ENCODE measurements at regions not wholly inside any gene's neighbourhood (a gene's known extent, or its start where the extent isn't known, plus 50 kb on each side); places are given as distances from the start of the nearest gene placed in this dataset.

DNA sequence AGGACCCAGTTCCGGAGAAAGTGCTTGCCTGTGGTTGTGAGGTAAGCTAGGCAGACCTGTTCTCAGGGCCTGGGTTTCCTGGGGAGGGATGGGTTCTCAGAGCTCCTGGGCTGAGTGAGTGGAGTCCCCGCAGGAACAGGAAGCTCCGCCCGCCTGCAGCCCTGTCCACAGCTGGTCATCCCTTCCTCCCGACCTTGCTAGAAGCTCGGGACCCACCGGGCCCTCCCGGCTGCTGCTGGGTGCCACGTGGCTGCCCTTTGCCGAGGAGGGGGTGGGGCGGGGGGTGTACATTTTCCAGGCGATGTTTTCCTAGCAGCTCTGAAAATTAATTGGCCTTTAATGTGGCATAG, 198.1 kb downstream of the C9orf50 start:
- no peak overlapping the region for H3K4ac ChIP-seq (replicated peaks; ENCODE audit: insufficient read length, low read depth, low read length)
- ChIA-PET POLR2A (ENCODE audit: partially characterized antibody) (no interaction called here), CTCF (ENCODE audit: partially characterized antibody) (interaction anchor here (1.1 kb wide), 1 partner anchor 13 kb away, joined by 3 read pairs; no protein-coding TSS in a partner anchor)
- H2AFZ ChIP-seq (ENCODE audit: low read length) = no peak overlapping the region
- H3K27me3 ChIP-seq (replicated peaks in 1 of 4; ENCODE audit: control insufficient read depth in 3 of 4, extremely low read depth in 1 of 4, insufficient read depth in 3 of 4, low read length in 3 of 4) = peaks cover 0 to 2% (median 0%) of the 10 kb centered on the region in 4 experiments; a peak in 3 of 7 replicates
- H3K27ac ChIP-seq (ENCODE audit: low read depth, low read length) = no peak overlapping the region
- 81% methylated on average over 3 of the region's 12 CpGs; no CpG with 5 or more reads in 1 of the 2 experiments for WGBS, 2 experiments (ENCODE audit: extremely low coverage in 1 of 2, insufficient coverage in 1 of 2, insufficient read length in 1 of 2, insufficient replicate concordance in 2 of 2, low coverage in 1 of 2, low lambda C conversion rate in 2 of 2, missing lambda C conversion rate in 1 of 2)
- peaks cover 0 to 2% (median 0%) of the 10 kb centered on the region in 4 experiments; a peak in 2 of 7 replicates for H3K4me1 ChIP-seq (replicated peaks in 1 of 4; ENCODE audit: control insufficient read depth in 3 of 4, insufficient read depth in 4 of 4, low read length in 3 of 4)
- no peak overlapping the region for H4K5ac ChIP-seq (ENCODE audit: insufficient read length, low read depth, low read length)
- H3K14ac ChIP-seq (ENCODE audit: insufficient read length) = no peak overlapping the region
- no peaks in the 10 kb centered on the region for H4K20me1 ChIP-seq (replicated peaks in 1 of 2; ENCODE audit: control insufficient read depth in 1 of 2, insufficient read depth in 2 of 2, low read length in 2 of 2)
- H4K91ac ChIP-seq (replicated peaks; ENCODE audit: insufficient read length, low read length) = no peak overlapping the region
- H3K18ac ChIP-seq (ENCODE audit: extremely low read depth, low read length) = peak overlapping the region; percentile 48; the same call in 1 of the 2 replicates
- no peak overlapping the region for H2BK12ac ChIP-seq (ENCODE audit: low read depth, low read length)
- no peaks in the 10 kb centered on the region for H3K79me1 ChIP-seq (ENCODE audit: low read depth, low read length)
- no peaks in the 10 kb centered on the region for H3K79me2 ChIP-seq (ENCODE audit: control insufficient read depth in 1 of 2, insufficient read depth in 2 of 2, low read length in 2 of 2)
- no peak overlapping the region for H4K8ac ChIP-seq (ENCODE audit: extremely low read depth, insufficient read depth, low read length)
- no peak overlapping the region for H3K23ac ChIP-seq (ENCODE audit: insufficient read length)
- H3K23me2 ChIP-seq (ENCODE audit: low read depth, low read length) = no peaks in the 10 kb centered on the region
- FAIRE-seq (no peak), DNase-seq (ENCODE audit: low read depth in 1 of 2, low spot score in 2 of 2) (no peak)
- no peak overlapping the region for H3K56ac ChIP-seq (replicated peaks; ENCODE audit: insufficient read length, low read depth, low read length)
- peak overlapping the region; percentile 5; the same call in 1 of the 2 replicates for H2BK15ac ChIP-seq (ENCODE audit: low read length)
- no peak overlapping the region for H3K9ac ChIP-seq (replicated peaks in 1 of 4; ENCODE audit: extremely low read depth in 1 of 4, low read depth in 3 of 4, low read length in 3 of 4)
- no peak overlapping the region for H2BK120ac ChIP-seq (replicated peaks; ENCODE audit: low read depth, low read length)
- no peak overlapping the region for H3K4me3 ChIP-seq (ENCODE audit: extremely low read depth in 1 of 4, insufficient read depth in 2 of 4, low read depth in 3 of 4, low read length in 4 of 4)
- no peaks in the 10 kb centered on the region for H3K9me3 ChIP-seq (ENCODE audit: insufficient read depth in 2 of 2, low read depth in 1 of 2, low read length in 1 of 2)
- H2BK20ac ChIP-seq (ENCODE audit: low read length) = peak overlapping the region; percentile 86; the same call in 1 of the 2 replicates
- no peak overlapping the region for H3K4me2 ChIP-seq (ENCODE audit: insufficient read depth in 1 of 2, low read depth in 2 of 2, low read length in 2 of 2)
- no peak overlapping the region for H2AK5ac ChIP-seq (ENCODE audit: low read depth, low read length)
- no peak overlapping the region for H2BK5ac ChIP-seq (ENCODE audit: low read depth, low read length)
- no peaks in the 10 kb centered on the region; a peak in 1 of 8 replicates for H3K36me3 ChIP-seq (ENCODE audit: control insufficient read depth in 2 of 4, insufficient read depth in 4 of 4, low read length in 3 of 4)
- TF ChIP-seq MAFK (IDR thresholded peaks at IDR 0.05; ENCODE audit: low read depth, low read length) (no peak), TBP (IDR thresholded peaks at IDR 0.05; ENCODE audit: low read depth, low read length) (no peak), TEAD4 (IDR thresholded peaks at IDR 0.05; ENCODE audit: low read depth, low read length) (no peak), CREB1 (IDR thresholded peaks at IDR 0.05) (no peak), RAD21 (IDR thresholded peaks at IDR 0.05 in 1 of 2, conservative IDR thresholded peaks at IDR 0.05 in 1 of 2; ENCODE audit: low read depth in 2 of 2, low read length in 2 of 2) (no peak), RNF2 (IDR thresholded peaks at IDR 0.05; ENCODE audit: borderline replicate concordance, low read depth, low read length, missing control alignments, poor library complexity, severe bottlenecking) (no peak), ASH2L (IDR thresholded peaks at IDR 0.05; ENCODE audit: low read length) (no peak), POU5F1 (IDR thresholded peaks at IDR 0.05; ENCODE audit: low read depth, low read length) (no peak), HDAC2 (IDR thresholded peaks at IDR 0.05; ENCODE audit: borderline replicate concordance in 1 of 2, low read depth in 2 of 2, low read length in 2 of 2) (no peak), JUN (IDR thresholded peaks at IDR 0.05; ENCODE audit: low read depth, low read length) (no peak), SP1 (IDR thresholded peaks at IDR 0.05; ENCODE audit: low read depth, low read length) (no peak), SIN3A (conservative IDR thresholded peaks at IDR 0.05 in 1 of 2, IDR thresholded peaks at IDR 0.05 in 1 of 2; ENCODE audit: low read depth in 1 of 2, low read length in 2 of 2) (no peak), POLR2A (IDR thresholded peaks at IDR 0.05; ENCODE audit: control extremely low read depth in 1 of 2, low read depth in 2 of 2, low read length in 2 of 2) (no peak)
- TF ChIP-seq, protein P1, sequence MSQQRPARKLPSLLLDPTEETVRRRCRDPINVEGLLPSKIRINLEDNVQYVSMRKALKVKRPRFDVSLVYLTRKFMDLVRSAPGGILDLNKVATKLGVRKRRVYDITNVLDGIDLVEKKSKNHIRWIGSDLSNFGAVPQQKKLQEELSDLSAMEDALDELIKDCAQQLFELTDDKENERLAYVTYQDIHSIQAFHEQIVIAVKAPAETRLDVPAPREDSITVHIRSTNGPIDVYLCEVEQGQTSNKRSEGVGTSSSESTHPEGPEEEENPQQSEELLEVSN (IDR thresholded peaks at IDR 0.05) = no peak
